HepG2 (cell line): ENCODE measurements at regions not wholly inside any gene's neighbourhood (a gene's known extent, or its start where the extent isn't known, plus 50 kb on each side); places are given as distances from the start of the nearest gene placed in this dataset.
A peak's percentile ranks its signal among the peaks of the same experiment; 100 is the strongest.

Experiments used
- AHR ChIP-seq: IDR thresholded peaks from 2 replicates; pipeline ENCODE4 v1.6.1; 2018; ENCODE audit warnings: missing genetic modification reagents, missing compliant biosample characterization
- CBFB ChIP-seq: sonication (generic); formaldehyde crosslinking; IDR thresholded peaks from 2 replicates; pipeline ENCODE4 v1.4.0; 2020; ENCODE audit warnings: missing genetic modification reagents
- CBX1 ChIP-seq: IDR thresholded peaks from one replicate; pipeline ENCODE4 v1.6.1; 2016; ENCODE audit warnings: antibody characterized with exemption, low read depth
- EEA1 ChIP-seq: sonication (generic); formaldehyde crosslinking; IDR thresholded peaks from 2 replicates; pipeline ENCODE4 v1.5.1; 2020; ENCODE audit warnings: mild to moderate bottlenecking, missing genetic modification reagents, borderline replicate concordance
- FOXA1 ChIP-seq, 2 experiments: fragments of 450-650 bp in 1 of 2; sonication (generic) in 1 of 2; formaldehyde crosslinking in 1 of 2; IDR thresholded peaks; 2 replicates each; pipeline versions ENCODE4 v1.4.0 to v1.6.1; 2016 to 2020; ENCODE audit warnings: missing genetic modification reagents in 1 of 2
- FOXJ3 ChIP-seq: sonication (generic); formaldehyde crosslinking; IDR thresholded peaks from 2 replicates; pipeline ENCODE4 v1.4.0; 2020; ENCODE audit warnings: missing genetic modification reagents, mild to moderate bottlenecking, borderline replicate concordance
- FOXO1 ChIP-seq: sonication (generic); formaldehyde crosslinking; IDR thresholded peaks from 2 replicates; pipeline ENCODE4 v1.4.0; 2020; ENCODE audit warnings: missing genetic modification reagents
- GATAD1 ChIP-seq: IDR thresholded peaks from 2 replicates; pipeline ENCODE4 v1.6.1; 2016; ENCODE audit warnings: missing genetic modification reagents, missing compliant biosample characterization
- HNRNPK ChIP-seq: fragments of 200-400 bp; formaldehyde crosslinking; IDR thresholded peaks from 2 replicates; pipeline ENCODE4 v1.6.1; 2018; ENCODE audit warnings: low read length, low read depth, moderate library complexity, mild to moderate bottlenecking; ENCODE audit not compliant: poor library complexity, severe bottlenecking
- KDM3A ChIP-seq: IDR thresholded peaks from 2 replicates; pipeline ENCODE4 v1.6.1; 2018; ENCODE audit warnings: low read depth, missing compliant biosample characterization
- MXD4 ChIP-seq: IDR thresholded peaks from 2 replicates; pipeline ENCODE4 v1.6.1; 2016; ENCODE audit warnings: mild to moderate bottlenecking, missing biosample characterization, missing genetic modification reagents
- PHF8 ChIP-seq: sonication (generic); formaldehyde crosslinking; IDR thresholded peaks from 2 replicates; pipeline ENCODE4 v1.5.0; 2020; ENCODE audit warnings: missing genetic modification reagents
- PRMT3 ChIP-seq: sonication (generic); formaldehyde crosslinking; IDR thresholded peaks from 2 replicates; pipeline ENCODE4 v1.8.1; 2022; ENCODE audit warnings: low read depth, mild to moderate bottlenecking, moderate library complexity, missing genetic modification reagents, borderline replicate concordance
- RARG ChIP-seq: sonication (generic); formaldehyde crosslinking; IDR thresholded peaks from 2 replicates; pipeline ENCODE4 v1.4.0; 2020; ENCODE audit warnings: low read depth, mild to moderate bottlenecking, missing genetic modification reagents
- RXRA ChIP-seq: sonication (generic); formaldehyde crosslinking; IDR thresholded peaks from 2 replicates; pipeline ENCODE4 v1.5.1; 2020; ENCODE audit warnings: missing genetic modification reagents
- RXRB ChIP-seq: IDR thresholded peaks from 2 replicates; pipeline ENCODE4 v1.6.1; 2016; ENCODE audit warnings: borderline replicate concordance, missing genetic modification reagents, missing compliant biosample characterization
- SIX1 ChIP-seq: sonication (generic); formaldehyde crosslinking; IDR thresholded peaks from 2 replicates; pipeline ENCODE4 v1.4.0; 2020; ENCODE audit warnings: missing genetic modification reagents, borderline replicate concordance
- SMYD3 ChIP-seq: sonication (generic); formaldehyde crosslinking; IDR thresholded peaks from 2 replicates; pipeline ENCODE4 v1.8.1; 2023; ENCODE audit warnings: mild to moderate bottlenecking, missing genetic modification reagents
- SRSF9 ChIP-seq: fragments of 200-400 bp; formaldehyde crosslinking; IDR thresholded peaks from 2 replicates; pipeline ENCODE4 v1.6.1; 2018; ENCODE audit warnings: borderline replicate concordance, mild to moderate bottlenecking, low read depth, low read length; ENCODE audit not compliant: insufficient read depth, poor library complexity, severe bottlenecking
- ZNF12 ChIP-seq: sonication (generic); formaldehyde crosslinking; IDR thresholded peaks from 2 replicates; pipeline ENCODE4 v1.5.0; 2020; ENCODE audit warnings: missing genetic modification reagents
- ZNF484 ChIP-seq: sonication (generic); formaldehyde crosslinking; IDR thresholded peaks from 2 replicates; pipeline ENCODE4 v1.5.1; 2020; ENCODE audit warnings: mild to moderate bottlenecking, low read depth, missing genetic modification reagents, borderline replicate concordance
- ZZZ3 ChIP-seq: sonication (generic); formaldehyde crosslinking; IDR thresholded peaks from 2 replicates; pipeline ENCODE4 v1.4.0; 2020; ENCODE audit warnings: missing genetic modification reagents, mild to moderate bottlenecking, borderline replicate concordance
- TF ChIP-seq, protein P1 (sequence below): sonication (generic); formaldehyde crosslinking; IDR thresholded peaks from 2 replicates; pipeline ENCODE4 v1.8.1; 2022; ENCODE audit warnings: mild to moderate bottlenecking, missing genetic modification reagents
- TF ChIP-seq, protein P2 (sequence below): sonication (generic); formaldehyde crosslinking; IDR thresholded peaks from 2 replicates; pipeline ENCODE4 v1.5.0; 2020; ENCODE audit warnings: missing genetic modification reagents
- TF ChIP-seq, protein P3 (sequence below): sonication (generic); formaldehyde crosslinking; IDR thresholded peaks from 2 replicates; pipeline ENCODE4 v1.5.1; 2020; ENCODE audit warnings: mild to moderate bottlenecking, missing genetic modification reagents, borderline replicate concordance
- TF ChIP-seq, protein P4 (sequence below): sonication (generic); formaldehyde crosslinking; IDR thresholded peaks from 2 replicates; pipeline ENCODE4 v1.4.0; 2020; ENCODE audit warnings: missing genetic modification reagents

DNA sequence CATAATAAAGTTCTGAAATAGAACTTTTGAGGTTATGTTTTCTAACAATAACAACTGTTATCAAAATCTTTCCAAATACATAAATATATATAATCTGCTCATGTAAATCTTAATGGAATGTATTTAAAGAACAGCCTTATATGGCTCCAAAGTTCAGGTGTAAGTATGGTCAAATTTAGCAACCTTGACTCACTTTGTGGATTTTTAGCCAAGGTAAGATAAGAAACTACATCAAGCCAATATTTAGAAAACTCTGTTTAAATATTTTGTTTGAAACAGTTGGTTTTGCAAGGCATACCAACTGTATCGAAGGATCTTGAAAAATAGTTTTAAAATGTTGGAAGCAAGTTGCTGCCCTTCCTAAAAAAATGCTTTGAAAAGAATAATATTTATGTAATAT is 228.9 kb upstream of the SEMA3D start (continued):
- TF ChIP-seq FOXJ3 (CRISPR knock-in tag) (peak; percentile 86; the same call in 1 of the 2 replicates), SIX1 (CRISPR knock-in tag) (peak; percentile 56; the same call in 1 of the 2 replicates), FOXO1 (CRISPR knock-in tag) (peak; percentile 38; the same call in 1 of the 2 replicates), SMYD3 (CRISPR knock-in tag) (no peak), AHR (CRISPR knock-in tag) (no peak), MXD4 (CRISPR knock-in tag) (no peak), EEA1 (CRISPR knock-in tag) (no peak), KDM3A (CRISPR knock-in tag) (no peak), RXRB (CRISPR knock-in tag) (0 out of 2 replicates have a peak, but pooled peaks have one; percentile 22), CBX1 (no peak), ZZZ3 (CRISPR knock-in tag) (no peak), FOXA1 (IDR thresholded peaks at IDR 0.05) (no peak), FOXA1 (CRISPR knock-in tag; IDR thresholded peaks at IDR 0.05) (peak; percentile 59), RARG (CRISPR knock-in tag) (no peak), PRMT3 (CRISPR knock-in tag) (no peak), ZNF12 (no peak), ZNF484 (CRISPR knock-in tag) (no peak), HNRNPK (no peak), CBFB (CRISPR knock-in tag) (0 out of 2 replicates have a peak, but pooled peaks have one; percentile 50), SRSF9 (no peak), GATAD1 (no peak), RXRA (CRISPR knock-in tag) (no peak), PHF8 (CRISPR knock-in tag) (no peak)
- TF ChIP-seq, protein P1, sequence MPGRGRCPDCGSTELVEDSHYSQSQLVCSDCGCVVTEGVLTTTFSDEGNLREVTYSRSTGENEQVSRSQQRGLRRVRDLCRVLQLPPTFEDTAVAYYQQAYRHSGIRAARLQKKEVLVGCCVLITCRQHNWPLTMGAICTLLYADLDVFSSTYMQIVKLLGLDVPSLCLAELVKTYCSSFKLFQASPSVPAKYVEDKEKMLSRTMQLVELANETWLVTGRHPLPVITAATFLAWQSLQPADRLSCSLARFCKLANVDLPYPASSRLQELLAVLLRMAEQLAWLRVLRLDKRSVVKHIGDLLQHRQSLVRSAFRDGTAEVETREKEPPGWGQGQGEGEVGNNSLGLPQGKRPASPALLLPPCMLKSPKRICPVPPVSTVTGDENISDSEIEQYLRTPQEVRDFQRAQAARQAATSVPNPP = no peak
- TF ChIP-seq, protein P2, sequence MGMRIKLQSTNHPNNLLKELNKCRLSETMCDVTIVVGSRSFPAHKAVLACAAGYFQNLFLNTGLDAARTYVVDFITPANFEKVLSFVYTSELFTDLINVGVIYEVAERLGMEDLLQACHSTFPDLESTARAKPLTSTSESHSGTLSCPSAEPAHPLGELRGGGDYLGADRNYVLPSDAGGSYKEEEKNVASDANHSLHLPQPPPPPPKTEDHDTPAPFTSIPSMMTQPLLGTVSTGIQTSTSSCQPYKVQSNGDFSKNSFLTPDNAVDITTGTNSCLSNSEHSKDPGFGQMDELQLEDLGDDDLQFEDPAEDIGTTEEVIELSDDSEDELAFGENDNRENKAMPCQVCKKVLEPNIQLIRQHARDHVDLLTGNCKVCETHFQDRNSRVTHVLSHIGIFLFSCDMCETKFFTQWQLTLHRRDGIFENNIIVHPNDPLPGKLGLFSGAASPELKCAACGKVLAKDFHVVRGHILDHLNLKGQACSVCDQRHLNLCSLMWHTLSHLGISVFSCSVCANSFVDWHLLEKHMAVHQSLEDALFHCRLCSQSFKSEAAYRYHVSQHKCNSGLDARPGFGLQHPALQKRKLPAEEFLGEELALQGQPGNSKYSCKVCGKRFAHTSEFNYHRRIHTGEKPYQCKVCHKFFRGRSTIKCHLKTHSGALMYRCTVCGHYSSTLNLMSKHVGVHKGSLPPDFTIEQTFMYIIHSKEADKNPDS (CRISPR knock-in tag) = no peak
- TF ChIP-seq, protein P3, sequence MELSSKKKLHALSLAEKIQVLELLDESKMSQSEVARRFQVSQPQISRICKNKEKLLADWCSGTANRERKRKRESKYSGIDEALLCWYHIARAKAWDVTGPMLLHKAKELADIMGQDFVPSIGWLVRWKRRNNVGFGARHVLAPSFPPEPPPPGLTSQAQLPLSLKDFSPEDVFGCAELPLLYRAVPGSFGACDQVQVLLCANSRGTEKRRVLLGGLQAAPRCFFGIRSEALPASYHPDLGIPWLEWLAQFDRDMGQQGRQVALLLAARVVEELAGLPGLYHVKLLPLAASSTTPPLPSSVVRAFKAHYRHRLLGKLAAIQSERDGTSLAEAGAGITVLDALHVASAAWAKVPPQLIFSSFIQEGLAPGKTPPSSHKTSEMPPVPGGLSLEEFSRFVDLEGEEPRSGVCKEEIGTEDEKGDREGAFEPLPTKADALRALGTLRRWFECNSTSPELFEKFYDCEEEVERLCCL (CRISPR knock-in tag) = no peak
- TF ChIP-seq, protein P4, sequence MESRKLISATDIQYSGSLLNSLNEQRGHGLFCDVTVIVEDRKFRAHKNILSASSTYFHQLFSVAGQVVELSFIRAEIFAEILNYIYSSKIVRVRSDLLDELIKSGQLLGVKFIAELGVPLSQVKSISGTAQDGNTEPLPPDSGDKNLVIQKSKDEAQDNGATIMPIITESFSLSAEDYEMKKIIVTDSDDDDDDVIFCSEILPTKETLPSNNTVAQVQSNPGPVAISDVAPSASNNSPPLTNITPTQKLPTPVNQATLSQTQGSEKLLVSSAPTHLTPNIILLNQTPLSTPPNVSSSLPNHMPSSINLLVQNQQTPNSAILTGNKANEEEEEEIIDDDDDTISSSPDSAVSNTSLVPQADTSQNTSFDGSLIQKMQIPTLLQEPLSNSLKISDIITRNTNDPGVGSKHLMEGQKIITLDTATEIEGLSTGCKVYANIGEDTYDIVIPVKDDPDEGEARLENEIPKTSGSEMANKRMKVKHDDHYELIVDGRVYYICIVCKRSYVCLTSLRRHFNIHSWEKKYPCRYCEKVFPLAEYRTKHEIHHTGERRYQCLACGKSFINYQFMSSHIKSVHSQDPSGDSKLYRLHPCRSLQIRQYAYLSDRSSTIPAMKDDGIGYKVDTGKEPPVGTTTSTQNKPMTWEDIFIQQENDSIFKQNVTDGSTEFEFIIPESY = no peak
